Endothelial cell of umbilical vein (primary cell): ENCODE measurements at regions not wholly inside any gene's neighbourhood (a gene's known extent, or its start where the extent isn't known, plus 50 kb on each side); places are given as distances from the start of the nearest gene placed in this dataset.

Experiments
- EZH2 ChIP-seq: IDR thresholded peaks from 2 replicates; pipeline ENCODE4 v1.6.1; 2012; ENCODE audit warnings: borderline replicate concordance, low read depth, mild to moderate bottlenecking, moderate library complexity, low read length, inconsistent platforms; ENCODE audit not compliant: severe bottlenecking
- POLR2A ChIP-seq: IDR thresholded peaks from 2 replicates; pipeline ENCODE4 v1.6.1; 2012; ENCODE audit warnings: low read depth, mild to moderate bottlenecking, control low read depth, low read length
- TF ChIP-seq, protein P1 (sequence below), 2 donors: IDR thresholded peaks; 1 replicate in 1 of 2; 2 replicates in 1 of 2; pipeline ENCODE4 v1.5.1; 2011; ENCODE audit warnings: low read length in 2 of 2, mild to moderate bottlenecking in 2 of 2, moderate library complexity in 2 of 2, control low read depth in 1 of 2, inconsistent platforms in 1 of 2, low read depth in 1 of 2; ENCODE audit not compliant: insufficient read depth in 1 of 2; ENCODE audit errors: extremely low read depth in 1 of 2

DNA sequence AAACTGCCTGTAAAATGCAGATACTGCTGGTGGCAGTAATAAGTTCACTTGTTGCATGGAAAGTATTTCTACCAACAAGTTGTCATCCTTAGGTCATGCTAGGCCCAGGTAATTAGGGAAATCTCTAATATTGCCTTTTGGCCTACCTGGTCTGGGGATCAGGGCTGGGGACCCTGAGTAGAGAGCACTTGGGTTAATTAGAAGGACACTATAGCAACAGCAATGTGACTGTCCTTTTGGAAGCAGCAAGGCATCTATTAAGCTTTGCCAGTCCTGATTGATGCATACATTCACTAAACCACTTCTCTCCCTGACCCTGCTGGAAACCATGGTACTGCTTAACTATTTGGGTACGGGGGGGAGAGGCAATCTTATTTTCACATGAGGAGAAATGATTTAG lies 86.5 kb upstream of the GNAZ start:
- TF ChIP-seq POLR2A (no peak), EZH2 (no peak)
- TF ChIP-seq, protein P1, sequence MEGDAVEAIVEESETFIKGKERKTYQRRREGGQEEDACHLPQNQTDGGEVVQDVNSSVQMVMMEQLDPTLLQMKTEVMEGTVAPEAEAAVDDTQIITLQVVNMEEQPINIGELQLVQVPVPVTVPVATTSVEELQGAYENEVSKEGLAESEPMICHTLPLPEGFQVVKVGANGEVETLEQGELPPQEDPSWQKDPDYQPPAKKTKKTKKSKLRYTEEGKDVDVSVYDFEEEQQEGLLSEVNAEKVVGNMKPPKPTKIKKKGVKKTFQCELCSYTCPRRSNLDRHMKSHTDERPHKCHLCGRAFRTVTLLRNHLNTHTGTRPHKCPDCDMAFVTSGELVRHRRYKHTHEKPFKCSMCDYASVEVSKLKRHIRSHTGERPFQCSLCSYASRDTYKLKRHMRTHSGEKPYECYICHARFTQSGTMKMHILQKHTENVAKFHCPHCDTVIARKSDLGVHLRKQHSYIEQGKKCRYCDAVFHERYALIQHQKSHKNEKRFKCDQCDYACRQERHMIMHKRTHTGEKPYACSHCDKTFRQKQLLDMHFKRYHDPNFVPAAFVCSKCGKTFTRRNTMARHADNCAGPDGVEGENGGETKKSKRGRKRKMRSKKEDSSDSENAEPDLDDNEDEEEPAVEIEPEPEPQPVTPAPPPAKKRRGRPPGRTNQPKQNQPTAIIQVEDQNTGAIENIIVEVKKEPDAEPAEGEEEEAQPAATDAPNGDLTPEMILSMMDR (IDR thresholded peaks at IDR 0.05; ENCODE audit: extremely low read depth in 1 of 2, insufficient read depth in 1 of 2, low read depth in 1 of 2, low read length in 2 of 2): no peak
